HG03039 (cell line): ENCODE measurements at regions not wholly inside any gene's neighbourhood (a gene's known extent, or its start where the extent isn't known, plus 50 kb on each side); places are given as distances from the start of the nearest gene placed in this dataset.

ENCODE experiments used
- ATAC-seq: cut with Tn5 transposase; IDR thresholded peaks from one replicate; pipeline ENCODE4 v1.9.1; 2021; ENCODE audit warnings: mild to moderate bottlenecking, moderate library complexity; ENCODE audit not compliant: unreplicated experiment

DNA sequence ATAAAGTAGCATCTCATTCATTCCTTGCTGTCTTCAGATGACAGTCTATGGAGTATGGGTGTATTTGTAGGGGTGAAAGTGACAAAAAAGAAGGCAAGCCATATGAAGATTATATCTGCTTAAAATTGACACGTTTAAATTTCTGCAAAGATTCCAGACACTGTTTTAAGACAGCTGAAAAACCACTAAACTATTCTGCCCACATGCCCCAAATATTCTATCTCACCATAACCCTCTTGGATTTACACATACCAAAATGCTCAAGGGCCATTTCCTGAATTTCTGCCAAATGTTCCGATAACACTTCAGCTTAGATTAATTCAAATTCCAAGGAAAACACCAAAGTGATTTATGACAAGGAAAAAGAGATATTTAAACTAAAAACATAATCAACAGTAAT lies 99.9 kb upstream of the IL6 start:
- no peak for ATAC-seq

DNA sequence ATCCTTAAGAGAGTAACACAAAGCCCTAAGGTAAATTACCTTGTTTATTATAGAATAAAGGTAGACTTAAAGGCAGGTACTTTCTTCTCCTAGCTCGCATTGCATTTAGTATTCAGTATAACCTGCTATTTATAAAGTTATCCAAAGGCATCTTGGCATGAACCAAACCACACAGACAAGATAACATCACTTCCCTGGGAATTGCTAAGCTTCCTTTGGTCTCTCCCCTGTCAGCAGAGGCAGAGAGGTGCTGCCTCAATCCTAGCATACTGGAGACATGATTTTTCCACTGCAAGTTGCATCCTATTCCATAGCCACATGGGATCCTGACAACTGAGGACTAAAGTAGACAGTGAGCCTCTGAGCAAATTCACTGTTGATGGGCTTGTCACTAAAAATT lies 101.7 kb upstream of the IL6 start:
- no peak for ATAC-seq

DNA sequence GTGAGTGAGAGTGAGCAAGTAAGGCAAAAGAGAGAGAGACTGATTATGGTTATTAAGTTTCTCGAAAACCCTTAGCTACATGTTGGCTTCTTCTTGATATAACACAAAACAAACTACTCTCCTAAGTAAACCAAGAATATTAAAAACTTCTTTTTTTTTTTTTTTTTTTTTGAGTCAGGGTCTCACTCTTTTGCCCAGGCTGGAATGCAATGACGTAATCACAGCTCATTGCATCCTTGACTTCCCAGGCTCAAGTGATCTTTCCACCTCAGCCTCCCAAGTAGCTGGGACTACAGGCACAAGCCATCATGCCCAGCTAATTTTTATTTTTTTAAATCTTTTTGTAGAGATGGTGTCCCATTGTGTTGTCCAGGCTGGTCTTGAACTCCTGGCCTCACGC lies 102.2 kb upstream of the IL6 start:
- ATAC-seq: no peak

DNA sequence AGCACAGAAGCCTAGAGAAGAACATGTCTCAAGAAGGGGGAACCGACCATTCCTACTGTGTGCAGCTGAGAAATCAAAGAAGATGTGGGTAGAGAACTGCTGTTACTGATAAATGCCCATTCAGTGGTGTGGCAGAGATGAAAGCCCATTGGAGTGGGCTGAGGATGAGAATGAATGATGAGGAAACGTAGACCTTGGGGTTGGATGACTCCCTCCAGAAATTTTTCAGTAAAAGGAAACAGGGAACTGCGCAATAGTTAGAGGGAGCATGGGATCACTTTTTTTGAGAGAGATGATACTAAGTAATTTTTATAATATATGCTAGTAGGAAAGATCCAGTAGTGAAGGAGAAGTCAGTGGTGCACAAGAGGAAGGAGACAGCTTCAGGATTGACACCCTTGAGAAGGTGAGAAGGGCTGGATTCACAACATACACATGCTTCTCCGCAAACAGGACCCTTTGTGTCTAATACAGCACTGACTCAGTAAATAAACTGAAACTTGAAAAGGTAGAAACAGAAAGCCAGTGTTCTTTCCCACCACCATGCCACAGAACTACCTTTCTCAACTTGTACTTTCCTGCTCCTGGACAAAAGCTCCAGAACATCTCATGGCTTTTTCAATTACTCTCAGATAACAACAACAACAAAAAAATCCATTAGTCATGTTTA lies 104.7 kb upstream of the IL6 start:
- no peak for ATAC-seq

DNA sequence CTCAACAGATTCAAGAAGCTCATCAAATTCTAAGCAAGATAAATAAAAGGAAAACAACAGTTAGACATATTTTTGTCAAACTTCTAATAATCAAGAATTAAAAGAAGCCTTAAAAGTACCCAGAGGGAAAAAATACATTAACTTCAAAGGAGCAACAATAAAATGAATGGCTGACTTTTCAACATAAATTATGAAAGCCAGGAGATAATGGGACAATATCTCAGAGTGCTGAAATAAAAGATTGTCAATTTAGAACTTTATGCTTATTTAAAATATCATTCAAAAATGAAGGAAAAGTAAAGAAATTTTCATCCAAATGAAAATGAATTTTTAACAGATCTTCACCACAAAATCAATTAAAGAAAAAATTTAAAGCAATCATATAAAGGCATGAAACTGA lies 108.5 kb upstream of the IL6 start:
- ATAC-seq: no peak

DNA sequence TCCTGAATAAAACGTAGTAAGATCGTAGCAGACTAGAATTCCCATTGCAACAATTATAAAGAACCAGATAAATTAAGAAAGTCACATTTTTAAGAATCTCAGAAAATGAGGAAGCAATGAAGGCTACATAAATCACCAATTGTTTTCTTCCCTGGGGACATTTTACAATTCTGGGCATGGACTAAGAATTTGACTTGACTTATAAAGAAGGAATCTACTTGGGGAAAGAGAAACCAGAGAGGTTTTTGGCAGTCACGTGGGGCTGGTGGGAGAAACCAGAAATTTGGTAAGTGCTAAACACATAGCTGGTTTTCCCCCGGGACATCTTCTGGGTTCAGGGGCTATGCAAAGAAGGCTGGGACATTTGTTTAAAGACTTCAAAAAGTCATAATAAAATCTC lies 109.8 kb upstream of the IL6 start:
- no peak for ATAC-seq

DNA sequence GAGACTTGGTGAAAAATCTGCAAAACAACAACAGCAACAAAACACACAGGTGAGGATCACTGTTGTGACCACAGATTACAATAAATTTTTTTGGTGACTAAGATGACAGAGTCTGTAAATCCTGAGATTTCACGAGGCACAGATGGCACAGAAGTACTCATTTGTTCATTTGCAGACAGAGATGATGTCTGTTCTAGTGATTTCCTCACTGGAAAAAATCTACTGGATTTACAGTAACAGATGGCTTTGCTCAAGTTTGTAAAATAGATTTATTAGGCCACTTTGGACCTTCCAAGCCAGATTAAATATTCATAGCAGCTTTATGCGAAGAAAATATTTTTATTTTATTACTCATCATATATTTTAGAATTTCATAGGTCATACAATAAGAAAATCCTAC lies 113.5 kb upstream of the IL6 start:
- no peak for ATAC-seq

DNA sequence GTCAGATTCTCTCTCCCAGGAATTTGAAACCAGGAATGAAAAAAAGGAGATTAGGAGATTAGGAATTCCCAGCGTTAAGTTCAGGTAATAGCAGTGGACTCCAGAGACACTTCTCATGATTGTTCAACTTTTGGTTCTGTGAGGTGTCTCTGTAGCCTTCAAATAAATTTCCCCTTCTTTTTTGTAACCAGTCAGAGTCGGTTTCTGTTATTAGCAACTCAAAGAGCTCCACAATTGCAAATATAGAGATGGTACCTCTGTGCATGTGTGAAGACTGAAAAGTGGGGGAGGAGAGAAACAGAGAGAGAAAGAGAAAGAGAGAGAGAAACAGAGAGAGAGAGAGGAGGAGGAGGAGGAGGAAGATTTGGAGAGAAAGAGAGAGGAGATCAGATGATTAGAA lies 112.8 kb upstream of the STEAP1B start:
- peak; percentile 46 for ATAC-seq

DNA sequence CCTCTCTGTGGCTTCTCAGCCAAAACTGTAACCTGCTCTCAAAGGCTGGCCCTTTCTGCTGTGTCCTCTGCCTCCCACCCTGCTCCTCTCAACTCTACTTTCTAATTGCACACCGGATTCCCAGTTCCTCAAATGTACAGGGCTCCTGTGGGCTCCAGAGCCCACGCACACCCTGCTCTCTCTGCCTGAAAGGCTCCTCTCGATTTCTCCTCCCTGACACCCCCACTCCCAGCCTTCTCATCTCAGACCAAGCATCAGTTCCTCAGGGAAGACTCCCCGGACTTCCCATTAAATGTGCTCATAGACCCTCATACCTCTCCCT lies 111.7 kb upstream of the STEAP1B start:
- ATAC-seq: peak; percentile 65

DNA sequence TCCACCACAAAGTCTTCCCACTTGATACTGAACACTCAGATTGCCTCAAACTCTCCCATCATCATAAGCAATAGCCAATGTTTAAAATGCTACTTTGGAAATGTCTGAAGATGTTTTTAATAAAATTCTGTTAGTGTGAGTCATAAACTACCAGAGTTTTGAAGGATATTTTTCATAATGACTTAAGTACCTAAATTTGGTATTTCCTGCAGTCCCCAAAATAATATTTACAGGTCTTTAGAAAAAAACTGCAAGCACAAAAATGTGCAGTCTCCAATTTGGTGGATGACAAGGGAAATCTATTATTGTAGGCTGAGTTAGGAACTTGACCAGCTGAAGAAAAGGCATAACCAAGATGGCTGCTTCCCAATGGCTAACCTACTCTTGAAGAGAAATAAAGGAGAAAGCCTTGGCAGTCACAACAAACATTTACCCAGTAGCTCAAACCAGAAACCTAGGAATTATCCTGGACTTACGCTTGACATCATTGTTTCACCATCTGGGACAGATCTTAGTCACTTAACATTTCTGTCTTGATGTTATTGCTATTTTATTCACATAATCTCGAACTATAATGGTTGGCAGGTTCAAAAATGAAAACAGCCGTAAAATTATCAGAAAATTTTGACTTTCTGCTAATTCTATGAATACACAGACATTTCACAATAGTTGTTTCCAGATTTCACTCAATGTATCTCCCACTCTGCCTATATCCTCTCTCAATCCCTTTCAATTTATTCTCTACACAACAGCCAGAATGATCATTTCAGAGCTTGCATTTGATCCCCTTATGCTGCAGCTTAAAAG lies 111.2 kb upstream of the STEAP1B start:
- no peak for ATAC-seq

DNA sequence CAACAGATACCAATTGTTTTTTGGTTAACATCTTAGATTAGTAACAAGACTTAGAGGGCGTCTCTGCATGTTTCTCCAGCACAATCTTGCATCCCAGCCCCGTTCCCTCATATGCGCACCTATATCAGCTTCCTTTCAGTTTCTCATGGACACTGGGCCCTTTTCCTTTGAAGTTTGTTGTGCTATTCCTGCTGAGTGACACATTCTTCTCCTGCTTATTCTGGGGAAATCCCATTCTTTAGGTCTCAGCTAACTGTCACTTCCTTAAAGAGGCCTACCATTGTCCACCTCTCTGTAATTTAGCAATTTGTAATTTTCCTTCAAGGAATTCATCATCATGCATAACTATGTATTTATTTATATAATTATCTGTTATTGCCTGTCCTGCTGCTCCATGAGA lies 110.3 kb upstream of the STEAP1B start:
- ATAC-seq: no peak

DNA sequence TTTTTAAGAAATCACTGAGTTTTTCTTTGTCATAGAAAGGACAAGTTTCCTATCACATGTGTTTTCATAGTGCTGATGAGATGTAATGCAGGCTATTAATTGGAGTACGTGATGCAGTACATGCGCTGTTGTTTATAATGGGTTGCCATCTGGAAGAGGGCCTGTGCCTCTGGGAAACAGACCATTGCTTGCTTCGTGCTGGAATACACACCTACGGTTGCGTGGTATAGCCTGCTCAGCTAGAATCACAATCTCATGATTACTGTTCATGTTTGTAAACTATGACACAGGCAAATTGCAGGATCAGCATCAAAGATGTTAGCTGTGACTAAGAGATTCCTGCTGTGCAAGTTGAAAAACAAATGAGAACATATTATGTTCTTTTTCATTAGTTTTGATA lies 107.2 kb upstream of the STEAP1B start:
- ATAC-seq: no peak

DNA sequence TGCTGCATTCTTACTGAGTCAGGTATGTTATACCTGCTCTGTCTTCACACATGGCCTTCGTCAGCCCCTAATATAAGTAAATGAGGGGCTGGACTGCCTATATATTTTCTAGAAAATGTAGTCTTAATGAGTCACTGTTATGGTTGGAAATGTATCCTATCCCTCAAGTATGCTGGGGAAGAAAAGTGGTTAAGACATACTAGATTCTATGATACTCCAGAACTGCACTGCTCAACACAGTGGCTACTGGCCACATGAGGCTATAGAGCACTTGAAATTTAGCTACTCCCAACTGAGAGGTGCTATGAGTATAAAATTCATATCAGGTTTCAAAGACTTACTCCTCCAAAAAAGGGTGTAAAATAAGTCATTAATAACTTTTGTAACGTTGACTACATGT lies 104.3 kb upstream of the STEAP1B start:
- ATAC-seq: no peak

DNA sequence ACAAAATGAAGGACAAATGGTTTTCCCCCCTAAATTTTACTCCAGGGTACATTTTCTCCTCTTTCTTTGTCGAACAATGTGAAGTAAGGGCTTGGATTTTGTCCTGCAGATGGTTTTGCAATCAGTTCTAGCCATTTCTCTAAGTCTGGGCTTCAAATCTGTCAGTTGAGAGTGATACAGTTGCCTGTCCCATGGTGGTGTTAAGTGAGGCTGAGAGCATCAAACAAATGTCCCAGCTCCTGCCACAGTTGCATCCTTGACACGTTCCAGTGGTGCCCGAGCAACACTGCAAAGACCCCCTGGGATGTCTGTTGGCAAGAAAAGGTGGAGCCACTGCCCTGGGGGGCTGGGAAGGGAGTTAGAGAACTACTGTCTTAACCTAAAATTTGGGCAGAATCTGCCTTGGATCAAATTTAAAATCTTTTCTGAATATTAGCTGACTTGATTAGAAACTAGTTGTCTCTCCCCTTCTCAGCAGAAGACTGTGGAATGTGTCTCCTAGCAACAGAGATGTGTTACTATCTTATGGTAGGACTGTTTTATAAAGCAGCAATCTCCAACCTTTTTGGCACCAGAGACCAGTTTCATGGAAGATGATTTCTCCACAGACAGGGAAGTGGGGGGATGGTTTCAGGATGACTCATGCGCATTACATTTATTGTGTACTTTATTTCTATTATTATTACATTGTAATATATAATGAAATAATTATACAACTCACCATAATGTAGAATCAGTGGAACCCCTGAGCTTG lies 102.0 kb upstream of the STEAP1B start:
- ATAC-seq: no peak

DNA sequence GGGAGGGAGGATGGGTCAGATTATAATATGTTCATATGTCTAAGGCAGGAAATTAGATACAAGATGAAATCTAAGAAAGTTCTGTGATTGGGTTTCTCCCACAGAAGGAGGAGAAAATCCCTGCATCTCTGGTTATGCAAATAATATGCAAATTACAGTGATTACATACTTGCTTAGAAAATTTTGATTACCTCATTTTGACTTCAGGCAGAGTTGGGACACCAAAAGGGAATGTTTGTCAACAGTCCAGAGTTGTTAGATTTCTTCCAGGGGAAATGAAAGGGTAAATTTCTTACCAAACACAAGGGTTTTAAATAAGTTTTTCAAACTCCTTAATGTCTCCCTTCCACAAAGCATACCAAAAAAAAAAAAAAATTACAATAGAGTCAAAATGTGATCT lies 101.4 kb upstream of the STEAP1B start:
- ATAC-seq: no peak

DNA sequence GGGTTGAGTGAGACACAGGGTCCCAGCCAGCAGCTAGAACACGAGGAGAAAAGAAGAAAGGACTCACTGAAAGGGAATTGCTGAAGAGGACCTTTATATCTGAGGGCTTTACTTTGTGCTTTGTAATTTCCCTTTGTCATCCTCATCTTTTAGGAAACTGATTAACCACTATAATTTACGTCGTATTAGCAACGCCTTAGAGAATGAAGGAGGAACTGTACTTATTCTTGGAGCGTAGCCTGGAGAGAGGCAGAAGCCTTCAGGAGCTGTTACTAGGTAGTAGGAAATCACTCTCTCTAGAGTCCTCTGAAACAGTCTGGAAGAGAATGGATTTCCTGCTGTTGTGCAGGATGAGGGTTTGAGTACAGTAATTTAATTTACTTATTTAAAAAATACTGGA lies 101.0 kb upstream of the STEAP1B start:
- ATAC-seq: no peak

DNA sequence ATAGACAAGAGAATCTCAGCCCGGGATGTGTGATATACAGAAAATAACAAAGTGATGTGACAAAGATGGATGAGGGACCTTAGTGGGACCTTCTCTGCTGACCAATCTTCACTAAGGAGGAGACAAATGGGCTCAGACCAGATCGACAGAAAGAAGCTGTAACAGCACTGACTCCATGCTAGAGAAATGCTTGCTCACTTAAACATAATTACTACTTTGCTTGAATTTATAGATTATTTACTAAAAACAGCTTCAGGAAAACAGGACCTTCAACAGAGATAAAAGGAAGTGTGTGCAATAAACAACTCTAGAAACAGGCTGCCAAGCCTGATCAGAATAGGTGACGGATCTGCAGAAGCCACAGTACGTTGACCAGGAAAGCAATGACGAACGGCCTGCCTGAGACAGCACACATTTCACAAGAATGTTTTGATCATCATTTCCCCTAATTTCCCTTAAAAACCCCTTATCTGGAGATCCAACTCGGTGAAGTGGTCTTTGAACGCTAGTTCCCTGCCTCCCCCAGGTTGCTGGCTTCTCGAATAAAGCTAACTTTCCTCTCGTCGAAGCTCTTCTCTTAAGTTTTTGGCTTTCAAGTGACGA lies 98.4 kb upstream of the STEAP1B start:
- no peak for ATAC-seq

DNA sequence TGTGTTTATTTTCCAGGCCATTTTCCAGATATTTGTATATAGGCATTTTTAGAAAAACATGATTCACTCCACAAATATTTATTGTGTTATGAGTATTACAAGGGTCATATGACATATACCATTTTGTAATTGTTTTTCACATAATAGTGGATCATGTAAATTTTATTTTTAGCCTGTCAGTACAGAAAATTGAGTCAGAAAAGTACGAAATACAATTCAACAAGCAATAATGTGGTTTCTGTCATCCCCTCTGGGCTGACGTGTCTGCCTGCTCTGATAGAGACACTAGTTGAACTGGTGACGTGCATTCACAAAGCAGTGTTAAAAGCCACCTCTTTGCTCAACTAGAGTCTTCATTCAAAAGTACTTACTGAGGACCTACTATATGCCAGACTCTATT lies 97.9 kb upstream of the STEAP1B start:
- no peak for ATAC-seq

DNA sequence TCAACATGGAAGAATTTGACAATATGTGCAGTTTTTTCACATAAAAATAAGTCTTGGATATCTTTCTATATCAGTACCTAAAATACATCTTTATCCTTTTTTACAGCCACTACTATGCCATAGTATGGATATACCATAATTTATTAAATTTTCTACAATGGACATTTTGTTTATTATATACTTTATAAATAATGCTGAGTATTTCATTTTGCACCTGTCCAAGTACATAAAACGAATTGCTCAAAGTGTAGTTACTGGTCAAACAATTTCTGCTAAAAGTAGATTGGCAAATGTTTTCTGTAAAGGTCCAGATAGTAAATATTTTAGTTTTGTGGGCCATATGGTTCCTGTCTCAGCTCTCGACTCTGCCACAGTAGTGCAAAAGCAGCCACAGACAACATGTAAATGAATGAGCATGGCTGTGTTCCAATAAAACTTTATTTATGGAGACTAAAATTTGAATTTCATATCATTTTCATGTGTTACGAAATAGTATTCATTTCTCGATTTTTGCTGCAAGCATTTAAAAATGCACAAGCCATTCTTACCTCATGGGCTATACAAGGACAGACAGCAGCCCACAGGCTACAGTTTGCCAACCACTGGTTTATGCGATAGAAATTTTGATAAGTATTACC lies 96.9 kb upstream of the STEAP1B start:
- ATAC-seq: no peak

DNA sequence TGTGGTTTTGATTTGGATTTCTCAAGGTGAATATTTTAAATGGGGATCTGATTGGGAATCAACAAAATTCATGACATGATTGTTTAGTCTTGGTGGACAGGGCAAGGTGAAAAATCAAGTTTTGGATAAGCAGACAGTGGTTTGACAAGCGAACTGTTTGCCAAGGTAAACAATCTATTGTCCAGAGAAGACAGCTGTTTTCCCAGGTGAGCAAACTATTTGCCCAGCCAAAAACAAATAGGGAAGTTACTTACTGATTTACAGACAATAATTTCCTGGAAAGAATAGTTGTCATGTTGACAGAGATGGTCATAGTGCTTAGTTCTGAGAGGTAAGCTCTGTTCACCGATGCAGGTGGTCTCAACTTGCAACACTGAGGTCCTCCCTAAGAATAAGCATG lies 94.0 kb upstream of the STEAP1B start:
- no peak for ATAC-seq

DNA sequence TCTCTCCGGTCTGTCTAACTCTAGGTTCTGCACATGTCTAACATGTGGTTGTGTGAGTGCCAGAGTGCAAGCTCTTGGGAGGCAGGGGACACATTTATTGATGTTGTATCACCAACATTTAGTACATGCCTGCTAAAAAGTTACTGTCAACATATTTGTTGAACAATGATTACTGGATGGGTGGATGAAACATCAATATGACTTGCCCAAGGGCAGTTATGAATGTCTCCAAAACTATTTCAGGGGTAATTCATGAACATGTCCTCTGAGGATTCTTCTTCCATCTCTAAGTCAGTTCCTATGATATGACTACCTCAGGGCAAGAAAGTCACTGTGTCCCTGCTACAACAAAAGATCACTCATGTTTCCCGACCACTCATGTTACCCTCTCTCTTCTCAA lies 91.3 kb upstream of the STEAP1B start:
- ATAC-seq: no peak
